ENCODE measurements at regions not wholly inside any gene's neighbourhood (a gene's known extent, or its start where the extent isn't known, plus 50 kb on each side); places are given as distances from the start of the nearest gene placed in this dataset.
"Not testable (repeated sequence)": the region's sequence is repeated elsewhere in the genome, so short reads cannot be mapped to it uniquely, and the experiment has no call there.

GRCh38 chr6:141443032-141443431 is 689.7 kb upstream of the GJE1 start:
- no peak for DNase-seq

DNA sequence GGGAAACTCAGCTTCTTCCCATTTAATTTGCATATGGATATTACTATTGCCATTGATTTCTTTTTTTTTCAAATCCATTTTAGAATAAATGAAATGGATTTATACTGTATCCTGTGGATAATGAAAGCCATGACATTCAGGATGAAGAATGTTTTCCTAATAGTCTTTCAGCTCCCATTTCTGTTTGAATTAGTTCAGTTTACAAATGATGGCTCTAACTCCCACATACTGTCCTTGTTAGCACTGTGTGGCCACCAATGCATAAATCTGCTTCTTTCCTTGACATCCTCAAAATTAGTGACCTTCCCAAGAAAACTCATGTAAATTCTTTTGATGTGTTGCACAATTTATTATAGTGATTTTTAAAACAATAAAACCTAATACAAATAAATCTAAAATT is 693.2 kb upstream of the GJE1 start:
- DNase-seq = no peak

GRCh38 chr6:141437685-141438084 is 695.0 kb upstream of the GJE1 start:
- DNase-seq = no peak

DNA sequence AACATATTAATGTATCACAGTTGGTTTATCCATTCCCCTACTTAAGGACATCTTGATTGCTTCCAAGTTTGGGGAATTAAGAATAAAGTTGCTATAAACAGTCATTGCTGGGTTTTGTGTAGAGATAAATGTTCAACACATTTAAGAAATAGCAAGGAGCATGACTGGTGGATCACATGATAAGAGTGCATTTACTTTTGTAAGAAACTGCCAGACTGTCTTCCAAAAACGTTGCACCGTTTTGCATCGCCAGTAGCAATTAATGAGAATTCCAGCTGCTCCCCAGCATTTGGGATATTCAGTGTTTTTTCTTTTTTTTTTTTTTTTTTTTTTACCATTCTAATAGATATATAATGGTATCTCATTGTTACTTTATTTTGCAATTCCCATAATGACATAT is 695.7 kb upstream of the GJE1 start:
- DNase-seq = no peak

DNA sequence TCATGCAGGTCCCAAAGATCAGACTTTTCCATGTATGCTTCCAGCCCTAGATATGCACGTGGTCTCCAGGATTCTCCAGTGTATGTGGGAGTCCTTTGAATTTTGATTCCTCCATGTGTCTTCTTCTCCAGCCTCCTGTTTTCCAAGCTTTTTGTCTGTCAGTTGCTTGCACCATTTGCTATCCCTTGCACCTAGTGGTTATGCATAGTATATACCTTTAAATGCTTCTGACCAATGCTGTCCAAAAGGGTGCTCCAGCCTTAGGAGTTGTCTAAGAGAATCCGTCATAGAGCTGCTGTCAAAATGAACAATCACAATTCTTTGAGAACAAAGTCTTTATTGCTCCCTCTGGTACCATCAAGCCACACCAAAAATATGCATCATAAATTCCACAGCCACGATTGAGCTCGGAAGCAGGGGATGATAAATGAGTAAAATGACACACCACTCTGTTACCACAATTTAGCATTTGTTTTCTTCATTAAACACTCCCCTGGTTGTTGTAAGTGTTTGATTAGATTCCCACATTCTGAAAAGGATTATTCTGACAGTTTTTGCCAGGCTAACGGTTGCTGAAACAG is 706.2 kb upstream of the GJE1 start:
- DNase-seq = no peak

DNA sequence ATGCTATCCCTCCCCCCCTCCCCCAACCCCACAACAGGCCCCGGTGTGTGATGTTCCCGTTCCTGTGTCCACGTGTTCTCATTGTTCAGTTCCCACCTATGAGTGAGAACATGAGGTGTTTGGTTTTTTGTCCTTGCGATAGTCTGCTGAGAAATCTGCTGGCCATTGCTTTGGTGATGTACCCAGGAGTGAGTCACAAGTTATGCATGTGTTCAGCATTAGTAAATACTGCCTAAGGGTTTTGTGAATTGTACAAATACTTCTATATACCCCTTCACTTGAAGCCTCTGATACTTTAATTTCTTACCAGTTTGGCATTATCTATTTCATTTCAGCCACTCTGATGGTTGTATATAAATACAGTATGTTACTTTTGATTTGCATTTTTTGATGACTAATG is 711.3 kb upstream of the GJE1 start:
- no peak for DNase-seq

DNA sequence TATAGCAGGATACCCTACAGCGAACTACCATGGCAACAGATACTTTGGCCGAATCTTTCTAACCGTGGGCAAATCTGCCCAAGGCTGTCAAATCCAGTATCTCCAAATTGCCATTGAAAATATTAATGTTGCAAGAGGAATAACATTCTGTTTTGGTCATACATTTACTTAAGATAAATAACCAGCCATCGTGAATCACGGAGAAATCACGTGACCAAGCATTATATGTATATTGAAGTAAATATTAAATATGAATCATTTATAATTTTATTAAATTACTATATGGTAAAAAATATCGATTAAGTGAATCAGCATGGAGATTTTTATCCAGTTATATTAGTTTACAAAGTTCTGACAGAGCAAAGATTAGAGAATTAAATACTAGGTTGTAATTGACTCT is 714.6 kb upstream of the GJE1 start:
- no peak for DNase-seq

- no peak for DNase-seq
Observed at GRCh38 chr6:141415896-141416295, 716.8 kb upstream of the GJE1 start.

DNA sequence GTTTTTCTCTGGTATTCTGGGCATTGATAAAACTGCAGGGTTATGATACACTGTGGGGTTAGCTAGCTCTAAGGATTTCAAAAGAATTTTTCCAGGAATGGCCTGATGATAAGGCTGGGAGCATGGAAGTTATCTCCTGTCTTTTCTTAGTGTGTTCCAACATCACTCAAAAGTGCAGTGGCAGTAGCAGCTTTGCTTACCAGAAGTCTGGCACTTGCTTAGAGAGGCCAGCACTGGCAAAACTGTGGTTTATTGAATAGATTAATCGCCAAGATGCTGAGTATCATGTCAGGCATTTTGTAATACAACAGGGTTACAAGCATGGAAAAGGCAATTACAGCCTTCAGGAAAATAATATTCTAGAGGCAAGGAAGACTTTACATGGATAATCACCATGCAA is 719.5 kb upstream of the GJE1 start:
- DNase-seq = no peak

DNA sequence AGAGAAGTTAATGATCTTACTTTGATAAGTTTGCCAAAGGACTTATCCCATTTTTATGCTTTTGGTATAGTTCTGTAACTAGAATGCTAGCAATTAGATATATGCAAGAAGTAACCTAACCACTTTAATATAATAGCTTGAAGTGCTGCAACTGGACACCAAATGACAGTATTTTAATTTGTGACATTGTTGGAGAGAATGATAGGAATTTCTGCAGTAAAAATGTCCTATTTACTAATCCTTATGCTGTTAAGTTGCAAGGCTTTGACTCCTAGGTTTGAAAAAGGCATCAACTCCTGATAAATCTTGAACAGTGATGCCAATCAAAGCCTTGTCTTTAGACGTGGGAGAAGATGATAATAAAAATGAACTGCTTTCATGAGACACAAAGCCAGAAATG is 726.0 kb upstream of the GJE1 start:
- DNase-seq = no peak

GRCh38 chr6:141403827-141404226 is 728.9 kb upstream of the GJE1 start:
- DNase-seq = no peak

DNA sequence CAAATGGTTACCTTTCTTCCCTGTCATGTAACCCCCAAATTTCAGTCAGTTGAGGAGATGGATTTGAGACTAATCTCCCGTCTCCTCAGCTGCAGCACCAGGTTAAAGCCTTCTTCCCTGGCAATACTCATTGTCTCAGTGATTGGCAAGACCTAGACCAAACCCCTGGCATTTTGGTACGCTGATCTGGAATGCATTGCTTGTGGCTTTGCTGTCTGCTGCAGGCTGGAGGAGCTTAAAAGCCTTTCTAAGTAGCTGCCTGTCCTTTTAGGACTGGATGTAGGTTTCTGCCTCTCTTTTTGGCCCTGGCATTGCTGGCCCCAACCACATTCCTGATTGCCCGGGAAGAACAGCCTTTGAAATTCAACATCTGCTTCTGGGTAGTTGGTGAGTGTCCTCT is 729.6 kb upstream of the GJE1 start:
- no peak for DNase-seq

DNA sequence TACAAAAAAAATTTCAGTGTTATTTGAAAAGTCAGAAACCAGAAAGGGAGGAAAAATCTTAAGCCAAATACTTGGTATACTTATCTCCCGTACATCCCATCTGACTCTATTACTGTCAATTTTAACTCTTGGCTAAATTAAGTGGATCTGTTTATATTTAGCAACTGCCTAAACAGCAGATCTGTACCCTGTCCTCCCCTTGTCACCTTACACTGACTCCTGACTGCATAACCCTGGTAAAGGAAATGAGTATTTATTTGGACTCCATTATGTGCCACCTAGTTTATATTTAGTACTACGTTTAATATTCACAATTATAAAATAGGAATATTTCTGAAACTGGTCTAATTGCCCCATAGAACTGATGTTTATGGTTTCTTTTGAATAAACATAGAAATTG is 730.2 kb upstream of the GJE1 start:
- DNase-seq = no peak

GRCh38 chr6:141401851-141402250 is 730.9 kb upstream of the GJE1 start:
- no peak for DNase-seq

- no peak for DNase-seq
Observed at GRCh38 chr6:141401168-141401567, 731.6 kb upstream of the GJE1 start.

GRCh38 chr6:141398949-141399348 is 733.8 kb upstream of the GJE1 start:
- DNase-seq = no peak

- DNase-seq = no peak
Observed at GRCh38 chr6:141395443-141396008, 737.2 kb upstream of the GJE1 start.

GRCh38 chr6:141394565-141395051 is 738.1 kb upstream of the GJE1 start:
- DNase-seq = no peak

DNA sequence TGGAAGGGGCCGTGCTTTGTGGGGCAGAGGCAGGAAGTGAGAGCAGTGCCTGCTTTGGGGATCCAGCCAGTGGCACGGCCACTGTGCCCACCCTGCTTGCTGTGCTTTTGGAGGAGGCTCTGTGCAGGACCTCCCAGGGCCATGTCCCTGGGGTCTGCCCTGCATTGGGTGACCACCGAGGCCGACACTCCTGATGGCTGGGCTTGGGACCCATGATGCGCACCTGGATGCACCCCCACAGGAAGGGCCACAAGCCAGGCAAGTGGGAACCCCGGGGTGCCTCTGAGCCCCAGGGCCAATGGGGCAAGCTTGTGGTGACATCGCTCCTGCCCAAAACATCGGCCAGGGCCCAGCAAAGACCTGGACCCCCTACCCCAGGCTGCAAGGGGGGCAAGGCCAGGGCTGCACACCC is 738.6 kb upstream of the GJE1 start:
- no peak for DNase-seq

GRCh38 chr6:141393405-141394124 is 739.2 kb upstream of the GJE1 start:
- no peak for DNase-seq

GRCh38 chr6:141391135-141391534 is 741.6 kb upstream of the GJE1 start:
- not testable (repeated sequence) for DNase-seq

- DNase-seq = no peak
Observed at GRCh38 chr6:141388666-141389065, 744.1 kb upstream of the GJE1 start.

GRCh38 chr6:141370438-141370837 is 762.3 kb upstream of the GJE1 start:
- DNase-seq = no peak

DNA sequence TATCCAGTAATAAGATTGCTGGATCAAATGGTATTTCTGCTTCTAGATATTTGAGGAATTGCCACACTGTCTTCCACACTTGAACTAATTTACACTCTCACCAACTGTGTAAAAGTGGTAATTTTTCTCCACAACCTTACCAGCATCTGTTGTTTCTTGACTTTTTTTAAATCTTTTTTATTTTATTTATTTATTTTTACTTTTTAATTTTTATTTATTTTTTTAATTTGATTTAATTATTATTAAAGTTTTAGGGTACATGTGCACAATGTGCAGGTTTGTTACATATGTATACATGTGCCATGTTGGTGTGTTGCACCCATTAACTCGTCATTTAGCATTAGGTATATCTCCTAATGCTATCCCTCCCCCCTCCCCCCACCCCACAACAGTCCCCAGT is 765.9 kb upstream of the GJE1 start:
- DNase-seq = not testable (repeated sequence)

DNA sequence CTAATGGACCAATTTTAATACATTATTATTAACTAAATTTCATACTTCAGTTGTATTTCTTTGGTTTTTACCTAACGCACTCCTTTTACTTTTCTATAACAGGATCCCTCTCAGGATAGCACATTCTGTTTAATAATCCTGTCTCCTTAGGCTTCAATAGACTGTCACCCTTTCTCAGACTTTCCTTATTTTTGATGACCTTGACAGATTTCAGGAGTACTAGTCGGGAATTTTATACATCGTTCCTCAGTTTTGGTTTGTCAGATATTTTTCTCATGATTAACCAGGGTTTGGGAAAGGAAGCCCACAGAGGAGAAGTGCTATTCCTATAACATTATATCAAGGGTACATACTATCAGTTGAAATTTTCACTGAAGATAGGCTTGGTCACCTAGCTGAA is 768.0 kb upstream of the GJE1 start:
- DNase-seq = no peak

All from activated T-cell treated with anti-CD3 and anti-CD28 coated beads, Interleukin-2, amount 50 U/mL, for 48 hours (primary cell).